ENCODE measurements at regions not wholly inside any gene's neighbourhood (a gene's known extent, or its start where the extent isn't known, plus 50 kb on each side); places are given as distances from the start of the nearest gene placed in this dataset.

DNA sequence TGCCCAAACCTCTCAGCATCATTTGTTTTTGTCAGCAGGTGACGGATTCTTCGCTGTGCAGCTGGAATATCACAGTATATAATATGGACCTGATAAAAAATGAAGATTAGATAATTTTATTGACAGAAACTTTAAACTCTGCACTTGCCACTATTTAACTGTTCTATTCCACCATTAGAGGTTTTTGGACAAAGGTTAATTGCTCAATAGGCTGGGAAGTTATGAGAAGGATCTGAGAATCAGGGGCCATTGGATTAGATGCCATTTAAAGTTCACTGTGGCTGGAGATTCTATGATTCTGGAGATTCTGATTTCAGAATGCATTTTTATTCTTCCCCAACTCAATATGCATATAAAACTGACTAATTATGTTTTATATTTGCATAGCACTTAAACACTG, 59.8 kb upstream of the ANXA1 start (continued):
- TF ChIP-seq AFF1 (IDR thresholded peaks at IDR 0.05; ENCODE audit: low read depth in 1 of 2, partially characterized antibody in 2 of 2) (no peak), ZNF174 (CRISPR knock-in tag; IDR thresholded peaks at IDR 0.05) (no peak), ELK3 (CRISPR knock-in tag; IDR thresholded peaks at IDR 0.05) (no peak), BHLHE40 (IDR thresholded peaks at IDR 0.05; ENCODE audit: low read length) (no peak)

DNA sequence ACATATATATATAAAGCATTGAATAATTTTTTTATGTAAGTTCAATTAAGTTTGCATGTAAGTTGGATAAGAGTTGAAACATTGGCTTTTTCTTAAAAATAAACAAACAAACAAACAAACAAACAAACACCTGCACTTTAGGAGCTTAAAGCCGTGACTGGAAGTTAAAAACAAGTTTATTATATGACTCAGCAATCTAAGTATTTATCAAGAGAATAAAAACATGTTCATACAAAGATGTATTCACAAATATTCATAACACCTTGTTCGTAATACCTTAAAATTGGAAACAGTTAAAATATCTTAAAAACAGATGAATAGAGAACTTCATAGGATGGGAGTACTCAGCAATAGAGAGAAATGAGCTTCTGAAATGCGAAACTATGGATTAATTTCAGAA, 61.5 kb upstream of the ANXA1 start:
- Histone ChIP-seq H4K20me1 (replicated peaks; ENCODE audit: control insufficient read depth, insufficient read depth, low read length) (no peaks in the 10 kb centered on the region), H3K27ac (ENCODE audit: extremely low read depth, low read depth, low read length) (no peak overlapping the region), H3K9me1 (ENCODE audit: control insufficient read depth, insufficient read depth, low read length) (no peaks in the 10 kb centered on the region), H3K36me3 (ENCODE audit: control insufficient read depth, insufficient read depth, low read length) (no peaks in the 10 kb centered on the region), H3K9me3 (replicated peaks; ENCODE audit: control insufficient read depth, insufficient read depth, low read depth, low read length) (no peaks in the 10 kb centered on the region), H3K4me2 (ENCODE audit: insufficient read depth, low read length) (no peak overlapping the region), H2AFZ (ENCODE audit: low read depth, low read length) (no peak overlapping the region), H3K4me3 (no peak overlapping the region), H3K4me1 (replicated peaks in 1 of 2; ENCODE audit: control insufficient read depth in 2 of 2, insufficient read depth in 2 of 2, low read length in 2 of 2) (no peaks in the 10 kb centered on the region), H3K79me2 (ENCODE audit: control insufficient read depth, insufficient read depth, low read length) (no peaks in the 10 kb centered on the region), H3K27me3 (ENCODE audit: control insufficient read depth in 2 of 2, insufficient read depth in 2 of 2, low read length in 2 of 2) (no peaks in the 10 kb centered on the region), H3K9ac (ENCODE audit: insufficient read depth in 1 of 2, low read depth in 2 of 2, low read length in 2 of 2) (no peak overlapping the region)
- POLR2A ChIA-PET, result interaction anchor here (0.5 kb wide), 1 partner anchor 1291 kb away, joined by 4 read pairs; no protein-coding TSS in a partner anchor
- in situ Hi-C loops (cut with MboI) (no loop called here), intact Hi-C loops (cut with micrococcal nuclease) (no loop called here)
- no peak for DNase-seq (ENCODE audit: extremely low read depth in 1 of 4, low spot score in 3 of 4)
- CTCF ChIA-PET (ENCODE audit: low intra/inter-chr PET ratio), result no interaction called here
- WGBS (ENCODE audit: insufficient coverage, low coverage, missing lambda C conversion rate), result 63% methylated on average over 3 of the region's 3 CpGs
- no peak for FAIRE-seq
- TF ChIP-seq ZNF316 (IDR thresholded peaks at IDR 0.05), result peak; percentile 66
- peak; percentile 43; the same call in 1 of the 2 replicates for TF ChIP-seq C11orf30 (IDR thresholded peaks at IDR 0.05; ENCODE audit: low read depth)
- TF ChIP-seq CREB3L1 (IDR thresholded peaks at IDR 0.05; ENCODE audit: borderline replicate concordance, low read depth), result no peak
- no TSS peak for BruUV-seq (replicated peaks)
- ATAC-seq, result no peak
